Activated CD4-positive, alpha-beta T cell treated with anti-CD3 and anti-CD28 coated beads, Interleukin-2, amount 50 U/mL, for 24 hours (primary cell): ENCODE measurements at regions not wholly inside any gene's neighbourhood (a gene's known extent, or its start where the extent isn't known, plus 50 kb on each side); places are given as distances from the start of the nearest gene placed in this dataset.

ENCODE experiments used
- DNase-seq, 2 donors: peaks; one replicate each; pipeline ENCODE4 v3.0.0-alpha.2; 2020; ENCODE audit warnings: low read depth in 1 of 2, low spot score in 1 of 2

GRCh38 chrY:15624370-15624769 lies 1100.0 kb downstream of the NLGN4Y start:
- DNase-seq: no peak

- no peak for DNase-seq
Observed at GRCh38 chrY:15624928-15625327, 1100.6 kb downstream of the NLGN4Y start.

GRCh38 chrY:15648198-15648597 lies 1123.9 kb downstream of the NLGN4Y start:
- no peak for DNase-seq

GRCh38 chrY:15650056-15650455 lies 1125.7 kb downstream of the NLGN4Y start:
- DNase-seq: no peak

- DNase-seq: no peak
Observed at GRCh38 chrY:15688531-15688930, 1164.2 kb downstream of the NLGN4Y start.

GRCh38 chrY:15689994-15690393 lies 1165.7 kb downstream of the NLGN4Y start:
- DNase-seq: no peak

- no peak for DNase-seq
Observed at GRCh38 chrY:15702131-15702530, 1177.8 kb downstream of the NLGN4Y start.

GRCh38 chrY:15704906-15705305 lies 1180.6 kb downstream of the NLGN4Y start:
- DNase-seq: no peak

GRCh38 chrY:15749533-15750433 lies 1225.5 kb downstream of the NLGN4Y start:
- DNase-seq: no peak

- DNase-seq: no peak
Observed at GRCh38 chrY:15751001-15751400, 1226.7 kb downstream of the NLGN4Y start.

GRCh38 chrY:15756266-15756665 lies 1231.9 kb downstream of the NLGN4Y start:
- no peak for DNase-seq

GRCh38 chrY:15773579-15773978 lies 1249.2 kb downstream of the NLGN4Y start:
- DNase-seq: no peak

GRCh38 chrY:15775880-15776279 lies 1251.6 kb downstream of the NLGN4Y start:
- DNase-seq: no peak

- no peak for DNase-seq
Observed at GRCh38 chrY:15779891-15780290, 1255.6 kb downstream of the NLGN4Y start.

GRCh38 chrY:15800021-15800420 lies 1275.7 kb downstream of the NLGN4Y start:
- no peak for DNase-seq

- DNase-seq: no peak
Observed at GRCh38 chrY:15805985-15806384, 1281.7 kb downstream of the NLGN4Y start.

GRCh38 chrY:15814241-15814640 lies 1289.9 kb downstream of the NLGN4Y start:
- DNase-seq: no peak
